AG09319 (cell line): ENCODE measurements at regions not wholly inside any gene's neighbourhood (a gene's known extent, or its start where the extent isn't known, plus 50 kb on each side); places are given as distances from the start of the nearest gene placed in this dataset.

Experiments used
- DNase-seq: peaks from one replicate; pipeline ENCODE4 v3.0.0-alpha.2; 2010; ENCODE audit warnings: low read depth; ENCODE audit errors: extremely low read depth
- TF ChIP-seq, protein P1 (sequence below): IDR thresholded peaks from 2 replicates; pipeline ENCODE4 v1.5.1; 2011; ENCODE audit warnings: low read depth, mild to moderate bottlenecking, inconsistent platforms, low read length, moderate library complexity

DNA sequence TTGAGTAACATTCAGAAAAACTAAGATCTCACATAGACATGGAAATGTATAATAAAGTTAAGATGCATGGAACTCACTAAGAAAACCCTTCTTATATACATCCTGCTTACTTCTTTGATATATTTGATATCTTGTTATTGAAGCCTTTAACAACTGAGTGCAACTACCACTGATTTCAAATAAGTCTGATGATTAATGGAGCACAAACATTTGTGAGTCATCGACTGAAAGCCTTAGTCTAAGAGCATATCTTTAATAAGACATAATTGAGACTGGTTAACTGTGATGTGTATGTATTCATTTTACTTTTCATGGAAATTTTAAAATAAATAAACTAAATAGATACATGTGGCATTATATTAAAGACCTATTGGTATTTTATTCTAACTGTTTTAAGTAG is 740.5 kb downstream of the EPHA3 start:
- DNase-seq = no peak
- TF ChIP-seq, protein P1, sequence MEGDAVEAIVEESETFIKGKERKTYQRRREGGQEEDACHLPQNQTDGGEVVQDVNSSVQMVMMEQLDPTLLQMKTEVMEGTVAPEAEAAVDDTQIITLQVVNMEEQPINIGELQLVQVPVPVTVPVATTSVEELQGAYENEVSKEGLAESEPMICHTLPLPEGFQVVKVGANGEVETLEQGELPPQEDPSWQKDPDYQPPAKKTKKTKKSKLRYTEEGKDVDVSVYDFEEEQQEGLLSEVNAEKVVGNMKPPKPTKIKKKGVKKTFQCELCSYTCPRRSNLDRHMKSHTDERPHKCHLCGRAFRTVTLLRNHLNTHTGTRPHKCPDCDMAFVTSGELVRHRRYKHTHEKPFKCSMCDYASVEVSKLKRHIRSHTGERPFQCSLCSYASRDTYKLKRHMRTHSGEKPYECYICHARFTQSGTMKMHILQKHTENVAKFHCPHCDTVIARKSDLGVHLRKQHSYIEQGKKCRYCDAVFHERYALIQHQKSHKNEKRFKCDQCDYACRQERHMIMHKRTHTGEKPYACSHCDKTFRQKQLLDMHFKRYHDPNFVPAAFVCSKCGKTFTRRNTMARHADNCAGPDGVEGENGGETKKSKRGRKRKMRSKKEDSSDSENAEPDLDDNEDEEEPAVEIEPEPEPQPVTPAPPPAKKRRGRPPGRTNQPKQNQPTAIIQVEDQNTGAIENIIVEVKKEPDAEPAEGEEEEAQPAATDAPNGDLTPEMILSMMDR = no peak

DNA sequence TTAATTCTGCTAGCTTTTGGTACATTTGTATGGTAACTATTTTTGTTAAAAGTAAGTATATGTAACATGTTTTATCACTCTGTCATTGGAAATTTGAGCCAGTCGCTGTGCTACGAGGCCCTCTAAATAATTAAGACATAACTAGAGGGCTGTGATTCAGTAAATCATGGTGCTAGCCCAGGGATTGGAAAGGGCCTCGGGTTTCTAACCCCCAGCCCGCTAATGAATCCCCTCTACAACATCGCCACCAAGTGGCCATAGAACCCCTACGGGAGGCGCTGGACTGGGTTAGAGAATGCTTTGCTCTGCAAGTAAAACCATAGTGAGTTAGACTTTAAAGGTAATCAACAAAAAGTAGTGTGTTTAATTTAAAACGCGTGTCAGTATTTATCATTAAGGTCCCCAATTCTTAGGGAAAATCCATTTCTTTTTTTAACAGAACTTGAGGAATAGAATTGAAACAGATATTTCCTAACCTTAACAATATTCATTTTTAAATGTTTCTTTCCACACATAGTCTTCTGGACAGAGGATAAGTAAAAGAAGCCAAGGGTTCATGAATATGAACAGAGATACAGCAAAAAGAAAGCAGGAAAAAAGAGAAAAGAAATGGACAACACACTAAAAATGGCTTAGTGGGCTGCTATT is 744.7 kb downstream of the EPHA3 start:
- no peak for DNase-seq

DNA sequence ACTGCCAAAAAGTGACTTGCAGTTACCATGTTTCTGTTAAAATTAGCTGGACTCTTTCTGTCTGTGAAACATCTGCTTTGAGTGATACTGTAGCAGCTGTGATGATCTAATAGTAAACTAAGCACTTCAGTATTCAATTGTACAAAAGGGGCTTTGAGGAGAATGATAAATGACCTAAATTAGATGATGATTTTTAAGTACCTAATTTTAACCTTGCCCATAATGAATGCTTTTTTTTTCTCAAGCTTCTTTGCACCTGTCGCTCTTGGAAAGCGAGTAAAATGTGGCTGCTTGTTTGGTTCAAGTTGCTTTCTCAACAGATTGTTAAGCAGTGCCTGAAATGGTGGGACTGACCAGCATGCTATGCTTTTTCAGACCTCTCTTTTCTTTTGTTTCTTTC is 752.3 kb downstream of the EPHA3 start:
- DNase-seq = no peak
- TF ChIP-seq, protein P1 = no peak

More for the DNA sequence above, 744.7 kb downstream of the EPHA3 start:
- TF ChIP-seq, protein P1 = peak; percentile 68

DNA sequence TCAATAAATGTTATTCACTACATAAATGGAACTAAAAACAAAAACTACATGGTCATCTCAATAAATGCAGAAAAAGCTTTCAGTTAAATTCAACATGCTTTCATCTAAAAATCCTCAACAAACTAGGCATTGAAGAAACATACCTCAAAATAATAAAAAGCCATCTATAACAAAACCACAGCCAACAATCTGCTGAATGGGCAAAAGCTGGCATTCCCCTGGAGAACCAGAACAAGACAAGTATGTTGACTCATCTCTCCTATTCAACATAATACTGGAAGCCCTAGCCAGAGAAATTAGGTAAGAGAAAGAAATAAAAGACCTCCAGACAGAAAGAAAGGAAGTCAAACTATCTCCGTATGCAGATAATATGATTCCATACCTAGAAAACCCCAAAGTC is 759.9 kb downstream of the EPHA3 start:
- TF ChIP-seq, protein P1 = no peak
- no peak for DNase-seq

DNA sequence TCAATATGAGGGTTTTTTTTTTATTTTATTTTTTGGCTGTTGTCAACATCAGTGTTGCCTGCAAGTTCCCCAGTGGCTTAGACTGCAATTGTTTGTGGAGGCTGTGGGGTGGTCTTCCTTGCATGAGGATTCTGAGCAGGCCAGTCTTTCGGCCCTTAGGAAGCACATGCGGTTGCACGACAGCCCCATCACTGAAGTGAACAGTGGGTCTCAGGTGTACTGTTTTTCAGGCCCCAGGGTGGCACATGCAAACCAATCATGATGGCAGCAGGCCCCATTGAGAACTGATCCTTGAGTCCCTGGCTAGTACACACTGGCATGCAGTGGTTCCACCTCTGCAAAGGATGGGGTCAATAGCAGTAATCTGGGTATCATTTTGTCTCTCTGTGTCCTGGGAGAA is 768.7 kb downstream of the EPHA3 start:
- DNase-seq = no peak
- TF ChIP-seq, protein P1 = no peak

DNA sequence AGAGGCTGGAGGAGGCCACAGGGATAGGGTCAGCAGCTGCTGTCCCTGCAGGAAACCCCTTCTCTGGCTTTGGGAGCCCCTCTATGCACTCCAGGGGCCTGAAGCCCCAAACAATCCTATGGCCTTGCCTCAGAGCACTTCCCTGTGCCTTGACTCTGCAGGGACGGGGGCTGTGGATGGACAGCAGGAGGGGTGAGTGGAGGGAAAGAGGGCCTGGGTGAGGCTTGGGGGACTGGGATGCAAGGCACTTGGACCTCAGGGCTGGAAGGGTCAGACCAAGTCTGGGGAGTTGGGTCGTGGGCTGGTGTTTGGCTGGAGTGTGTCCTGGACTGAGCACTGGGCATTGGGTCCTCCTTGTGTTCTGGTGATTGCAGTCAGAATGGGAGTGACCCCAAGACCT is 769.8 kb downstream of the EPHA3 start:
- TF ChIP-seq, protein P1 = no peak
- DNase-seq = no peak

DNA sequence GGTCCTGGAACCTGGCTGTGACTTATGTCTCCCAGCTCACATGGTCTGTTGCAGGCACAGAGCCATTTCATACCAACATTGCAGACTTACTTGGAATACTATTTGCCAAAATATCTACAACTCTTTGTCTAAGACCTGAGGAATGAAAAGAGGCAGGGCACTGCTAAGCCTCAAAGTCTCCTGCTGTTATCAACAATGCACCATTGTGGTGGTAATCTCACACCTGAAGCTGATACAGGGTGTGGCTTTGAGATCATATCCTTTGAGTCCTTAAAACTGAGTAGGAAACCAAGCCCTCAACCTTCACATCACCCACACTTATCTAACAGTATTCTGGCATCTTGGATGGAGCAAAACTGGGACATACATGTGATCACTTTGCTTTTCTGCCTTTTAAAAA is 782.0 kb downstream of the EPHA3 start:
- TF ChIP-seq, protein P1 = no peak
- no peak for DNase-seq
